ENCODE measurements at regions not wholly inside any gene's neighbourhood (a gene's known extent, or its start where the extent isn't known, plus 50 kb on each side); places are given as distances from the start of the nearest gene placed in this dataset.

GRCh38 chr2:226304308-226304707 is 495.3 kb downstream of the IRS1 start:
- no peak for TF ChIP-seq CTCF (IDR thresholded peaks at IDR 0.05)
- no peak for TF ChIP-seq SIN3A (IDR thresholded peaks at IDR 0.05; ENCODE audit: borderline replicate concordance, insufficient read depth, low read depth, low read length)
- TF ChIP-seq REST (IDR thresholded peaks at IDR 0.05; ENCODE audit: insufficient read depth in 1 of 2, low read depth in 2 of 2, low read length in 1 of 2): no peak
- TF ChIP-seq TCF7L2 (IDR thresholded peaks at IDR 0.05; ENCODE audit: low read depth, low read length): no peak
- TF ChIP-seq POLR2AphosphoS5 (IDR thresholded peaks at IDR 0.05; ENCODE audit: low read depth, low read length): no peak

All from Panc1 (cell line).